Medulla oblongata (tissue), 1 donor: ENCODE measurements at regions not wholly inside any gene's neighbourhood (a gene's known extent, or its start where the extent isn't known, plus 50 kb on each side); places are given as distances from the start of the nearest gene placed in this dataset.
"Not testable (repeated sequence)": the region's sequence is repeated elsewhere in the genome, so short reads cannot be mapped to it uniquely, and the experiment has no call there.

Experiments used
- DNase-seq: peaks from one replicate; pipeline ENCODE4 v3.0.0-alpha.2; 2015; ENCODE audit errors: extremely low spot score

DNA sequence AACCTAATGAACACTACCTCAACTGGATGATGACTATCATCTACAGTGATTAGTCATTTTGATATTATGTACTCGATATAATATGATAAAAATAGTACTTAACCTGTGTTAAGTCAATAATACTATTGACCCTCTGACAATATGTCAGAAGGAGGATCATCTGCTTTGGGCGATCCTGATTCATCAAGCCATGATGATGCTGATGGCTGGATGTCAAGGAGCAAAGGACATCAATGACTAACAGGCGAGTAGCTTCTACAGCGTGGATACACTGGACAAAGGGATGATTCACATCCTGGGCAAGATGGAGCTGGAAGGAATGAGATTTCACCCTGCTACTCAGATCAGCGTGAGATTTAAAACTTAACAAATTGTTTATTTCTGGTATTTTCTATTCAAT lies 94.4 kb upstream of the SKAP2 start:
- no peak for DNase-seq

DNA sequence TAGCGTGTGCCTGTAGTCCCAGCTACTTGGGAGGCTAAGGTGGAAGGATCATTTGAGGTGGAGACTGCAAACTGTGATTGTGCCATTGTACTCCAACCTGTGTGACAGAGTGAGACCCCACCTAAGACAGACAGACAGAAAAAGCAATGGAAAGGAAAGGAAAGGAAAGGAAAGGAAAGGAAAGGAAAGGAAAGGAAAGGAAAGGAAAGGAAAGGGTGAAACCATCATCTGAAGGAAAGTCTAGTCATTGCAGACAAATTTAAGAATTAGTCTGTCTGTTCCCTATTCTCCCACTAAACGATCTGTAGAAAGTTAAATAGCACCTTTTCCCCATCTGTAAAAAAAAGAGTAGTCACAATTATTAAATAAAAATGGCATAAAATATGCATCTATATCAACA lies 91.1 kb upstream of the SKAP2 start:
- no peak for DNase-seq

DNA sequence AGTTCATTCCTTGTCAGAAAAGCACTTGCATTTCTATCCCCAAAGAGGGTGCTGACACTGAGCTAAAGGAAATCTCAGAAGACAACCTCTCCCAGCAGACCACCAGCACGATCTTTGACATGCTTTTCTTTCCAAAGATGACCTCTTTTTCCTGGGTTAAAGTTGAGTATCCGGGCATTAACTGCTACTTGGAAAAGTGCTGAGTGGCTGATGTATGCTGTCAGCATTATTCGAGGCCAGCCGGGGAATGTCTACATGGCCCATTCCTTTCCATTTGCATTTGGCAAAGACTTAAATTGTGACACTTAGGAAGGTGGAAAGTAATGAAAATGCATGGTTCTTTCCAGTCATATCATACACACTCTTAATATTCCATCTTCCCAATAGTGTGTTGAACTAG lies 90.6 kb upstream of the SKAP2 start:
- DNase-seq = no peak

DNA sequence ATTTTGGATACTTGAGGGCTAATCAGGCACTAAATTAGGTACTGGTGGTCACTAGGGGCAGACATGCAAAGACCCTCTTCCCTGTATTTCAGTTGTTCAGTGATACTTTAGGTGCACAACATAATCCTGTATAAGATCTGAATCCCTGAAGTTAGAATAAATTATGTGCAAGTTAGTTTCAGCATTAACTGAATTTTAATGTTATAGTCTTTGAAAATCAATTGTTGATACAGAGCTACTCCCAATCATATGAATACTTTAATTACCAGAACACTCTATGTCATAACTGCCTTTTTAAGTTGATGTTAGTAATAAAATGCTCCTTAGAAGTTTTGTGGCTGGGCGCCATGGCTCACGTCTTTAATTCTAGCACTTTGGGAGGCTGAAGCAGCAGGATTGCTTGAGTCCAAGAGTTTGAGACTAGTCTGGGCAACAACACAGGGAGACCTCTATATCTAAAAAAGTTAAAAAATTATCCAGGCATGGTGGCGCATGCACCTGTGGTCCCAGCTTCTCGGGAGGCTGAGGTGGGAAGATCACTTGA lies 87.1 kb upstream of the SKAP2 start:
- no peak for DNase-seq

DNA sequence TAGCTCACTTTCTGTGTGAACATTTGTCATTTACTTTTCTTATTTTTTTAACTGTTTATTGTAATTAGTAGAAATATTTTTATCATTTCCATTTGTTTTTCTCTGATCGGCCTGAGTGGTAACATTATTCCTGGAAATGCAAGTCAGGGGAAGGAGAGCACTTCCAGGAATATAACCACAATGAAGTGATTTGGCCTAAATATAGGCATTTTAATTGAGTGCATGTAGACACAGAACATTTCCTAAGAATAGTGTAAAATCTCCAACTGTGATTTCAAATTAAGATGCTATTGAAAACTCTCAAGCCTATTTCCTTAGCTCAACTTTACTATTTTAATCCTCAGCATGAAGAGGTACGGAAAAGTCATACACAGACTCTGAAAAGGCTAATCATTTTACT lies 86.5 kb upstream of the SKAP2 start:
- DNase-seq = no peak

DNA sequence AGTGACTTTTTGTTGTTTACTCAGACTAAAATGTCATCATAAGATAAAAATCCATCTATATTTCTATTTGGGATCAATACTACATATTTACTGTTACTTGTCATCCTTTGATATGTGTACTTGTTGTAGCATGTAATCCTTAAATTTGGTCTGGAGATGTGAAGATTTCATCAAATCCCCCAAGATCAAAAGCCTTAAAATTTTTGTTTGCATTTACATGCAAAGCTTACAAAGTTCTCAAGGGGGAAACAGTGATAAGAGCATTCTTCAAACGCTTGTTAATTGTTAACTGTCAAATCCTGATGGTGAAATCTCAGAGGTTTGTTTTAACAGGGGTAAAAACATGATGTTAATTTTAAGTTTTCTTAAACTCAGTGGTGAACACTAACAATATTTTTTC lies 84.9 kb upstream of the SKAP2 start:
- DNase-seq = no peak

DNA sequence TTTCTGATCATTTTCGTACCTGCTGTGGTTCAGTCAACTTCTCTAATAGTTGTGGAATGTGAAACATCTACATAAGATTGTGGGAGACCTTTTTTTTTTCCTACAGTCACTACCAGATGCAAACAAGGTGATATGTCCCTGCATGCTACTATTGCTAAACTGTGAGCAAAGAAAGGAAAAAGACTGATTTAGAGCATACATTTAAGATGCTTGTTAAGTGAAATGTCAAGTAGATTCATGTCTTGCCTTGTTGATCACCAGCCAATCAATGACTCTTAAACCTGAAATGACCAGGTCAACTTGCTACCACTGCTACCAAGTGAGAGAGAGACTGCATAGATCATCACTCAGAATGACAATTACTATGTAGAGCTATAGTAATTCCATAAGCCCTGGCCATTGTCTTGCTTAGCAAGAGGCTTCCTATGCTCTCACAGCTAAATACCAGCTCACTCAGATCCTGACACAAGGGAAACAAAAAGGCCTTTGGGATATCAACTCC lies 84.3 kb upstream of the SKAP2 start:
- no peak for DNase-seq

DNA sequence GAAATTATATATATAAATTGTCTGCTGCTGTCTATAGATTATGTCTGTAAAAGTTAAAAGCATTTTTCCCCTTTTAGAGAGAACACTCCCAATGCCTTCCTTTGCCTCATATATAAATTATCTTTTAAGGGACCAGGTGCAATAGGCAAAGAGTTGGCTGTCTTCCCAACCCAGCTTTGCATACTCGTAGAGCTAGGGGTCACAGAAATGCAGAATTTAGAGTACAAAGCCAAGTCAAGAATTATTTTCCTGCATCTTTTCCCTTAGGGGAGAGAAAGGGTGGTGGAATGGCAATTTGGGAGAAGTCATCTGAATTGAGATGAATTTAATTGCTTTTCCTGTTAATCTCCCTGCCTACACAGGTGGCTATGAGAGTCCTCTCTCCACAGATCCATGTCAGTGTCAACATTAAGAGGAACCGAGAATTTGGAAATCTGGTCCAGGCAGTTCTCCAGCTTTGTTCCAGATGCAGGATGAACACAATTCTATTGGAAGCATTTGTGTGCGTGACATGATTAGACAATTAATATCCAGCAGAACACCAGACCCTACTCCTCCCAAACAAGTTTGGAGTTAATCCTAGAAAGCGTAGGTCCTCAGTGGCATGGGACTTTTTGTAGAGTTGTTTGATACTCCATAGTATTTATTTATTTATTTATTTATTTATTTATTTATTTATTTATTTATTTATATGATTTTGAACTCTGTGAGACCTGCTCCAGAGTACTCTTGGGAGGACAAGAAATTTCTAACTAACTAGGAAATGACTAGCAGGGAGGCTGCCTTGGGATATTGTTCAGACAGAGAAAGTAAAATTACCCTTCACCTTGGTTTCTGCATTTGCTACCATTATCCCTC lies 80.3 kb upstream of the SKAP2 start:
- no peak for DNase-seq

DNA sequence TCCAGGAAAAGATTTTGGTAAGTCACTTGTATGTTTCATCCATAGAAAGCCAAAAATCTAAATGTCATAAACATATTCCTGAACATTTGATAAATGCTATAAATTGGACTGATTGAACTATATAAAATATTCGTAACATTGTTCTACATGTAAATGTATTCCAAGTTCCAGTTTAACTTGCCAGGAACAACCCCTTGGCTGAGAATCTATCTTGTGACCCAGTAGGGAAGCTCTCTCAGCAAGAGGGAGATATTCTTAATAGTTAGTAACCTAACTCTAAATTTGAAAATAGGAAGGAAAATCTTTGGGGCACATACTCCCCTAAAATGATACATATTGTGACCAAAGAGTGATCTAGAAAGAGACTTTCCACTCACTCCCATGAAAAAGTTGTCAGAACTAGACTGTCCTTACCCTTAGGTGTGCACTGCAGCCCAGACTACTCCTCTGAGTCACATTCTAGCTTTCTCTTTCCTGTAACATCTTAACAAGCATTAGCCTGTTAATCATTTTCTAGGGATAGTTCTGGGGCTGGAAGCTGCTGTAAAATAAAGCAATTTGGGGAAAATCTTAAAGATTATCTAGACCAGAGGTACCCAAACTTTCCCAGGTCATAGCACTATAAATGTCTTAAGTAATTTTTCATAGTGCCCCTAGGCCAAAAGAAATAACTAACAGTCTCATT lies 73.7 kb upstream of the SKAP2 start:
- no peak for DNase-seq

DNA sequence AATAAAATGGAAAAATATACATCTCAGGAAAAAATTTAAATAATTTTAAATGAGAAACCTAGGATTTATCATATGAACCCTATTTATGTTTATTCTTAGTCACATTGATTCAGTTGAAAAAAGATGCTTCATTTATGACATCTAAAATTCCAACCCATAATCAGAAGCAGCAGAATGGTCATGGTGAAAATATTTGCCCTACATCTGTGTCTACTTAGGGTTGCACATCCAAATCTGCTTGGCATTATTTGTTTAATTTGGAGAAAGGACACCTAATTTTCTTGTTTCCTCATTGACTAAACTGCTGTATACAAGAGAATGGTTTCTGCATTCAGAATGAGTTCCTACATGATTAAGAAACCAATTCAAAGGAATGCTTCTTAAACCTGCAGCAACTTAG lies 72.9 kb upstream of the SKAP2 start:
- no peak for DNase-seq

DNA sequence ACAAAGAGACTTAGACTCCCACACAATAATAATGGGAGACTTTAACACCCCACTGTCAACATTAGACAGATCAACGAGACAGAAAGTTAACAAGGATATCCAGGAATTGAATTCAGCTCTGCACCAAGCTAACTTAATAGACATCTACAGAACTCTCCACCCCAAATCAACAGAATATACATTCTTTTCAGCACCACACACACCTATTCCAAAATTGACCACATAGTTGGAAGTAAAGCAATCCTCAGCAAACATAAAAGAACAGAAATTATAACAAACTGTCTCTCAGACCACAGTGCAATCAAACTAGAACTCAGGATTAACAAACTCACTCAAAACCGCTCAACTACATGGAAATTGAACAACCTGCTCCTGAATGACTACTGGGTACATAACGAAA lies 68.2 kb upstream of the SKAP2 start:
- DNase-seq = not testable (repeated sequence)

DNA sequence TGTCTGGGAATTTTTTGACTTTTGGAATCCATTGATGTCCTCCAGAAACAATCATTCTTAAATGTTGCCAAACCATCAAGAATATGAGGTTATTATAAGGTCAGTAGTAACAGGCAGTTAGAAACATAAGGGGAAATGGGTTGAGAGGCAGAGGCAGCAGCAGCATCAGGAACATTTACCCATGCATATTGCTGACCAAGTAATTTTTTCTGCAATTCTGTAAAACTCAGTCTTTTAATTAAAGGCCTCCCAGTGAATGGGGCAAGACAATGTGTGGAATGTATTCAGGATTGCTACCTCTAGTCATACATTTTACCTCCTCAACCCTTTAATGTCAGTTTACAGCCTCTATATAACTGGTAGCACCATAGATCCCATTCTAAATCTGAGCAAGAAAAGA lies 66.5 kb upstream of the SKAP2 start:
- no peak for DNase-seq

DNA sequence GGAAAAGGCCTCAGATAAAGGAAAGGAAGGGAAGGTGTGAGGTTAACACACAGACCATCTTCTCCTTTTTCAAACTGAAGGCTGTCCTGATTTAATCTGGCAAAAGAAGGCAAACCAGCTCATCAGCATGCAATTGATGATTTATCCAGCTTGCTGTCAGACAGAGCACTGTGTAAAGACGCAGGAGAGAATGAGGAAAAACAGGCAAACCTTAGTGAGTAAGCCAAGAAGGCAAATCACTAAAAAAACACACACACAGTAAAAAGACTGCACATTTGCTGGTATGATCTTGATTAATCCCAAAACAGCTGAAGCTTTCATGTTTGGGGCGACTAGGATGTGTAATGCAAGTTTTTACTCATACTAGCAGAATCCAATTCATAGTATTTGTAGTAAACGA lies 65.8 kb upstream of the SKAP2 start:
- DNase-seq = peak; percentile 21

DNA sequence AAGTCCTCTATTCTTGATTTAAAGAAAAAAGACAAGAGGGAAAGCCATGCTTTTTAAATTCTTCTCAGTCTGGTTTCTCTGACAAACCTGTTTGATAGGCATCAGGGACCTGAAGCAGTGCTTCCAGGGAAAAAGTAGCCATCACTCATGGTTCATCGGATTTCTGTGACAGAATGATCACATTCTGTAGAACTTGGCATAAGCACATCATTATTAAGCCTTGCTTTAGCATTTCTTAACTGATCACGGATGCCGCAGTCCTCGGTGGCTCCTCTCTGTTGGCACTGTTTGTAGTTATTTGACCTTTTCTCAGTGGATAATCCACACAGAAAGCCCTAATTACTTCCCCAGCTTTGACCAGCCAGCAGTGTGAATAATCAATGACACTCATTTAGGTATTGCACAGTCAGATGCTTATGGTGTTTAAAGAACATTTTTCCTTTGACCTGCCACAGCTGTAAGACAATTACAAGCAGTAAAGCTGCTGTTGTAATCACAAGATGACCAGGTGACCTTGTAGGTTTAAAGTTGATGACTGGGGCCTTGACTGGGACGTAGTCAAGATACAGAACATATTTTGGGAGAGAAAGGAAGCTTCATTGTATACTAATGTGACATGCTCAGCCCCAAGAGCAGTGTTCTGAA lies 64.4 kb upstream of the SKAP2 start:
- no peak for DNase-seq

DNA sequence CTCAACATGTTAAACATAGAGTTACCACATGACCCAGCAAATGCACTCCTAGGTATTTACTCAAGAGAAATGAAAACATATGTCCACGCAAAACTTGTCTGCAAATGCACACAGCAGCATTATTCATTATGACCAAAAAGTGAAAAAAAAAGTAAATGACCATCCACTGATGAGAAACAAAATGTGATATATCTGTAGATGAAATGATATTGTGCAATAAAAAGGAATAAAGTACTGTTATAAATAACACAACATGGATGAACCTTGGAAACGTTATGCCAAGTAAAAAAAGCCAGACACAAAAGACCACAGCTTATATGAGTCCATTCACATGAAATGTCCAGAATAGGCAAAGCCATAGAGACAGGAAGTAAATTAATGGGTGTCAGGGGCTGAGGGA lies 61.4 kb upstream of the SKAP2 start:
- DNase-seq = no peak

DNA sequence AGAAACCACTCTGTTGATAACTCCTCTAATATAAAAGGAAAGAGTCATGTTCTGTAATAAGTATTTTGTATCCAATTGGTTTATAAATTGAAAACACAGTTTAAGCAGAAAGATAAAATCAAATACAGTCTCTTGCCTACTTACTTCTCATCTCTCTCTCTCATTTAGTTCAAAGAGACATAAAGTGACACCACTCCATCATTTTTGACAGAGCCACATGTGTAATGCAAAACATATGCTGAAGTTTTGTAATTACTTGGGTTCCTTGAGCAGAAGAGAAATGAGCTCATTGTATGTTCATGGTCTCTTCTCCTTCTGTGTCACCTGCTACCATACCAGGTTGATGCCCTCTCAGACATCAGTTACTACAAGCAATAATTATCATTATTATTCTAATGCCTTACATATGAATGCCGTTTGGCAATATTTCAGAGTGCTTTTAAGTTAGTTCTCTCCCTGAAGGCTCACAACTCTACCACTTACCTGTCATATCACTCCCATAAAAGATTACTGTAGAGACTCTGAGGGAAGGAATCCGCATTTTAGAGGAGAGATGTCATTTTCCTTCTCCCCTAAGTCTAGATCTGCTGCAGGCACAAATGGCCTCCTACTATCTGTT lies 59.9 kb upstream of the SKAP2 start:
- DNase-seq = no peak

DNA sequence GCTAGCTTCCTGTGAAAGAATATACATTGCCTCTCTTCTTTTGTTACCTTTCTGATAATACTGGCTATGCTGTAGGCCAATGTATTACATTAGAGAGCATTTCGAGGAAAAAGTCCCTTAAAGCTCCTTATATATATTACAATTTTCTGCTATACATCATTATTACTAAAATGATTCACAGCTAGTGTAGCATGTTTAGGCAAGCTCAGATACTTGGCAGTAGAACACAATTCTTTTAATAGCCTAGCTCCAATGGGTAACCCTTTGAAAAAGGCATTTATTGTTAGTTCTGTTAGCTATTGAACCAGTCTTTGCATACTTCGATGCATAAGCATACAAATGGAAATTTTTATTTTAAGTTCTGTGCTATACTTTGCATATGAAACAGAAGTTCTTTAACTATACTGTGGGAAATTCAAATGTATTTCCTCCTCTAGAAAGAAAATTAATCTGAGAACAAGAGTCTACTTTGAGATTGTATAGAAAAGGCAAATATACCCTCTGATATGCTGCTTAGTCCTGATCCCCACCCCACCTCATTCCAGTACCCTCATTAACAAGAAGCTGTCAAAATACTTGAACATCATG lies 55.6 kb upstream of the SKAP2 start:
- no peak for DNase-seq

DNA sequence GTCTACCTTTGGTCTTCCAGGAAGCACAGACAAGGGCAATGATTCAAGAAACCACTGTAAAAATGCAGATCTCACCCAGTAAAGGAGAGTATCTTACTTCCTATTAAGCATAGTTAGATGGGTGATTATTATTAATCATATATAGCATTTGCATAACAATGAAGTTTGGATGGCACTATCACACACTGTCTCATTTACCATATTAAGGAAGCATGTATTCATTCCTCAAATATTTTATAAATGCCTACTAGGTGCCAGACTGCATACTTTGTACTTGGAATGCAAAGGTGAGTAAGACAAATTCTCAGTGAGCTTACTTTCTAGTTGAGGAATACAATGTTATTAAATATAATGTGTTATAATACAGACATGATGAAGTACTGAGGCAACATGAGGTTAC lies 53.9 kb upstream of the SKAP2 start:
- no peak for DNase-seq

DNA sequence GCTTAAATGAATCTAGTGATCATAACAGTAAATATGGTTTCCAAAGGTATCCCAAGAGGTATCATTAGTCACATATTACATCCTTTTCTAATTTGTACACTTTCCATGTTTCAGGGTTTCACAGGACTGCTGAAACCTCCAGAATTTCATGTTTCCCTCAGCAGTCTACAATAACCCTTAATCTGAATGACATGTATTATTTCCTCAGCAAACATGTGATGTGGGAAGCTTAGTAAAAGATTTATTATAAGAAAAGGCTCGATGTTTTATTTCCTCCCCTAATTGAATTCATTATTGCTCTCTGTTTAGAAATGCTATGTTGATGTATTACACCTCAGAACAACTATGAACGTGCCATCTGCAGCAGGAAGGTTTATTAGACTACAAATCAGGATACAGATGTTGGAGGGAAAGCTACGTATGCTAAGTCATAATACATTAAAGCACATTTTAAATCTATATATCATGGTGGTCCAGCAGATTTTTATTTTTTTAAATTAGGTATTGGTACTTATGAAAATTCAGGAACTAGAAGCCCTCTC lies 52.5 kb upstream of the SKAP2 start:
- DNase-seq = no peak

DNA sequence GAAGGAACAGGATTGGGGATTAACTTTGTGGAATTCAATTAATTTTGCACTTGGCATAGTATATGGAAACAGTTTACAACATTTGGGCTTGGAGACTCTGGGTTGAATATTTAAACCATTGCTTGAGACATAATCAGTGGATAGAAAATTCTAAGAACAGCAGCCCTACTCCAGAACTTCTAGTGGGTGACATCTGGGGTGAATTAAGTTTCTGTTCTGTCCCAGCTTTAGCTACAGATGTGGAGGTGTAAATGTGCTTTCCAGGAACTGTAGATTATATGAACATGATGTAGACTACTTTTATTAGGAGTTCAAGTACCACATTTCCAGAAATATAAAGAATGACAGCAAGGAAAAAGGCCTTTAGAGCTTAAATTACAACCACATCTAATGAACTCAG lies 51.9 kb upstream of the SKAP2 start:
- no peak for DNase-seq
